ENCODE measurements at regions not wholly inside any gene's neighbourhood (a gene's known extent, or its start where the extent isn't known, plus 50 kb on each side); places are given as distances from the start of the nearest gene placed in this dataset.
"Not testable (repeated sequence)": the region's sequence is repeated elsewhere in the genome, so short reads cannot be mapped to it uniquely, and the experiment has no call there.

DNA sequence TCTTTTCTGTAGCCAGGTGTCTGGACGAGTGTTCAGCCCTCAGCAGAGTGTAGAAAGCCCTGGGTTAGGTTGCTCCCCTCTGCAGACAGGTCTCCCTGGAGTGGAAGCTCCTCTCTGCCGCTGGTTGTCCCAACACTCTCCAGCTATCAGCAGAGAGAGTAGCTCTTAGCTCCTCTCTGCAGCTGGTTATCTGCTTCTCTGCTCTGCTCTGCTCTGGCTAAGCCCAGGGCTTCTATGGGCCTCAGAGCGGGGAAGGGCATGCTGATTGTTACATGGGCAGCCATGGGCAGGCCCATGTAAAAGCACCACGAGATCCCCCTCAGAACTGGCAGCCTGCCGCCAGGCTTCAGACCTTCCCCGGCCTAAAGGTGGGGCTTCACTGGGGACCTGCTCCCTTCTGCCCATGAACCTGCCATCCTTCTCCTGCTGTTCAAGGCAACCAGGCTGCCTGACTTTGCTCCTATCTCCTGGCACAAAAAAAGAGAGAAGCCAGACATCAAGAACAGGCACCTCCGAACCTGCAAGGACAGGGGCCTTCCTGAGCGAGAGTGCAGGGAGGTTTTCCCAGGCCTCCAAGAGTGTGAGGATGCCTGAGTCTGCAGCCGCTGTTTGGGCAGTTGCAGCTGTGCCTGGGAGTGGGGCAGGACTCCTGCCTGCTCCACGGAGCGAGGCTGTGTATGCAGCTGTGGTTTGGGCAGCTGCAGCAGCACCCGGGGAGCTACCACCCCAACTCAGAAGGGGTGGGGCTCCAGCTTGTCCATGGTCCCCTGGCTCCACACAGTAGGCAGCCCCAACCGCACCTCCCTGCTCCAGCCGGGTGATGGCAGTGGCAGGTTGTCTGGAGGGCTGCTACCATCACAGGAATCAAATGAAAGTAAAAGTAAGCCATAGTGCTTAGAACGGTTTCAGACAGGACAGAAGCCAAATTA is 973.7 kb downstream of the LTN1 start:
- Histone ChIP-seq H3K9me3 (ENCODE audit: control extremely low read depth in 1 of 5, control insufficient read depth in 4 of 5, insufficient read depth in 2 of 5, low read depth in 1 of 5, low read length in 4 of 5) (no peaks in the 10 kb centered on the region), H3K36me3 (ENCODE audit: control insufficient read depth in 4 of 4, insufficient read depth in 4 of 4, low read length in 3 of 4) (no peaks in the 10 kb centered on the region), H3K27me3 (replicated peaks in 2 of 5; ENCODE audit: control insufficient read depth in 4 of 5, insufficient read depth in 5 of 5, low read length in 4 of 5) (no peaks in the 10 kb centered on the region), H3K27ac (ENCODE audit: insufficient read depth in 1 of 2, low read depth in 1 of 2, low read length in 2 of 2, poor library complexity in 1 of 2, severe bottlenecking in 2 of 2) (no peak overlapping the region), H3K4me3 (ENCODE audit: control insufficient read depth in 1 of 7, extremely low read depth in 1 of 7, insufficient read depth in 4 of 7, low read depth in 2 of 7, low read length in 6 of 7) (no peak overlapping the region), H3K4me1 (ENCODE audit: control extremely low read depth in 1 of 4, control insufficient read depth in 4 of 4, insufficient read depth in 4 of 4, low read length in 3 of 4) (no peaks in the 10 kb centered on the region)
- CTCF ChIA-PET, result no interaction called here
- DNase-seq, result no peak
- POLR2A ChIA-PET, result no interaction called here
- WGBS (ENCODE audit: insufficient coverage), result 89% methylated on average over 14 of the region's 15 CpGs

DNA sequence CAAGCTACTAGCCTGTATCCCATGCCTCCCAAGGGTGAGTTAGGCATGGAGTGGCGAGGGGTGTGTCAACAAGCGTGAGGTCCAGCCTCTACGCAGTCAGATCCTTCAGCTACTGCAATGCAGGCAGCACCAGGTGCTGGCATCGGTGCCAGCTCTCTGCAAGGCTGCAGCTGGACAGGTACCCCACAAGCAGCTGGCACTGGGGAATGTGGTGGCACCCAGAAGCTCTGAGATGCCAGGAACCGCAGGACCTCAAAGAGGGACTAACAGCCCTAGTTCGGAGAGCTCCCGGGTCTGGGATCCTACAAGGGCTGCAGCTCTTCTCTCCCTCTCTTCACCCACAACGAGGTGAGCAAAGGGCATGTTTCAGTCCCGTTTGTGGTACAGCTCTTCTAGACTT is 974.5 kb downstream of the LTN1 start:
- no peak for DNase-seq
- ChIA-PET POLR2A (no interaction called here), CTCF (no interaction called here)
- Histone ChIP-seq H3K27ac (ENCODE audit: insufficient read depth in 1 of 2, low read depth in 1 of 2, low read length in 2 of 2, poor library complexity in 1 of 2, severe bottlenecking in 2 of 2) (no peak overlapping the region), H3K36me3 (ENCODE audit: control insufficient read depth in 4 of 4, insufficient read depth in 4 of 4, low read length in 3 of 4) (no peaks in the 10 kb centered on the region), H3K4me1 (ENCODE audit: control extremely low read depth in 1 of 4, control insufficient read depth in 4 of 4, insufficient read depth in 4 of 4, low read length in 3 of 4) (no peaks in the 10 kb centered on the region), H3K27me3 (replicated peaks in 2 of 5; ENCODE audit: control insufficient read depth in 4 of 5, insufficient read depth in 5 of 5, low read length in 4 of 5) (no peaks in the 10 kb centered on the region), H3K9me3 (ENCODE audit: control extremely low read depth in 1 of 5, control insufficient read depth in 4 of 5, insufficient read depth in 2 of 5, low read depth in 1 of 5, low read length in 4 of 5) (no peaks in the 10 kb centered on the region), H3K4me3 (ENCODE audit: control insufficient read depth in 1 of 7, extremely low read depth in 1 of 7, insufficient read depth in 4 of 7, low read depth in 2 of 7, low read length in 6 of 7) (no peak overlapping the region)
- 100% methylated on average over 4 of the region's 9 CpGs for WGBS (ENCODE audit: insufficient coverage)

DNA sequence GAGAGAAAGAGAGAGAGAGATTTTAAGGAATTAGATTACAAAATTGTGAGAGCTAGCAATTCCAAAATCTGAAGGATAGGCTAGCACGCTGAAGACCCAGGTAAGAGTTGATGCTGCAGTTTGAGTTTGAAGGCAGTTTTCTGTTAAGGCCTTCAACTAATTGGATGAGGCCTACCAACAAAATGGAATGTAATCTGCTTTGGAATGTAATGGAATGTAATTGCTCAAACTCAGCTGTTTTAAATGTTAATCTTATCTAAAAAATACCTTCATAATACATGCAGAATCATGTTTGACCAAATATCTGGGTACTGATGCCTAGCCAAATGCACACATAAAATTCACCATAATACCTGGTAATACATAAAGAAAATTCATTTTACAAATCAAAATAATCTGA is 976.1 kb downstream of the LTN1 start:
- Histone ChIP-seq H3K9me3 (ENCODE audit: control extremely low read depth in 1 of 5, control insufficient read depth in 4 of 5, insufficient read depth in 2 of 5, low read depth in 1 of 5, low read length in 4 of 5) (no peaks in the 10 kb centered on the region), H3K4me1 (ENCODE audit: control extremely low read depth in 1 of 4, control insufficient read depth in 4 of 4, insufficient read depth in 4 of 4, low read length in 3 of 4) (no peaks in the 10 kb centered on the region), H3K27me3 (replicated peaks in 2 of 5; ENCODE audit: control insufficient read depth in 4 of 5, insufficient read depth in 5 of 5, low read length in 4 of 5) (no peaks in the 10 kb centered on the region), H3K4me3 (ENCODE audit: control insufficient read depth in 1 of 7, extremely low read depth in 1 of 7, insufficient read depth in 4 of 7, low read depth in 2 of 7, low read length in 6 of 7) (no peak overlapping the region), H3K27ac (ENCODE audit: insufficient read depth in 1 of 2, low read depth in 1 of 2, low read length in 2 of 2, poor library complexity in 1 of 2, severe bottlenecking in 2 of 2) (no peak overlapping the region), H3K36me3 (ENCODE audit: control insufficient read depth in 4 of 4, insufficient read depth in 4 of 4, low read length in 3 of 4) (no peaks in the 10 kb centered on the region)
- ChIA-PET POLR2A (no interaction called here), CTCF (no interaction called here)
- no peak for DNase-seq
- WGBS (ENCODE audit: insufficient coverage), result 100% methylated on average over 1 of the region's 1 CpG

DNA sequence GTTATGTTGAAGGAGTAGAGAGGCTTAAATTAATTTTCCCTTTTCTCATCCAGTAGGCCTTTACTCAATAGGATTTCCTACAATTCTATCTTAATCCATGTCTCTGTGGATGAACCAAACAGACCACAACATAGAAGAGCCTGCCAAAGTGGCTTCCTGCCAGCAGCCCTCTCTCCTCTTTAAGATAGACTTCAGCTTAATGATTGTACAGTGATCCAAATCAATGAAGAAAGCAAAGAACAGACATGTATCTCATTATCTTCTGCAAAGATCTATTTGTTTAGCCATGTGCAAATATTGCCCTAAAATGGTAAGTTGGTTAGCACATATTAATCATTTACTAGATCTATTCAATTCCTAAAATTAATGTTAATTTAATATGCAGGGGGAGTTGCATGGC is 979.6 kb downstream of the LTN1 start:
- DNase-seq; POLR2A ChIA-PET; CTCF ChIA-PET; H3K36me3 ChIP-seq (ENCODE audit: control insufficient read depth in 4 of 4, insufficient read depth in 4 of 4, low read length in 3 of 4); H3K27ac ChIP-seq (ENCODE audit: insufficient read depth in 1 of 2, low read depth in 1 of 2, low read length in 2 of 2, poor library complexity in 1 of 2, severe bottlenecking in 2 of 2); H3K4me3 ChIP-seq (ENCODE audit: control insufficient read depth in 1 of 7, extremely low read depth in 1 of 7, insufficient read depth in 4 of 7, low read depth in 2 of 7, low read length in 6 of 7); H3K27me3 ChIP-seq (replicated peaks in 2 of 5; ENCODE audit: control insufficient read depth in 4 of 5, insufficient read depth in 5 of 5, low read length in 4 of 5); H3K9me3 ChIP-seq (ENCODE audit: control extremely low read depth in 1 of 5, control insufficient read depth in 4 of 5, insufficient read depth in 2 of 5, low read depth in 1 of 5, low read length in 4 of 5); H3K4me1 ChIP-seq (ENCODE audit: control extremely low read depth in 1 of 4, control insufficient read depth in 4 of 4, insufficient read depth in 4 of 4, low read length in 3 of 4): not testable (repeated sequence)

DNA sequence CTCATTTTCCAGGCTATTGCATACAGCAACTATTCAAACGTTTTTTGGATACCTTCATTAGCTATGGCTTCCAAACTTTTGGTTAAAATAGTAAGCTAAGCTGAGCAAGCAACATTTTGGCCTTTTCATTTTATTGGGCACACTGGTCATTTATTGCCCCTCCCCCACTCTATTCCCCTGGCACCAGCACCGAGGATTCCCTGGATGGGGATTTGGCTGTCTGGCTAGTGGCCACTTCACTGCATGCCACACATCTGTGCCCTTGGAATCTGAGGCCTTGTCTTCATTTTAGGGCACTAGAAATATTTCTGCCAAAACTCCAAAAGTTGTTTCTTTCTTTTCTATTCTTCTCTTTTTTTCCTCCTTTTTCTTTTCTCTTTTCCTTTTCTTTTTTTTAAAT is 980.7 kb downstream of the LTN1 start:
- H3K36me3 ChIP-seq (ENCODE audit: control insufficient read depth in 4 of 4, insufficient read depth in 4 of 4, low read length in 3 of 4); CTCF ChIA-PET; H3K4me1 ChIP-seq (ENCODE audit: control extremely low read depth in 1 of 4, control insufficient read depth in 4 of 4, insufficient read depth in 4 of 4, low read length in 3 of 4); POLR2A ChIA-PET; H3K4me3 ChIP-seq (ENCODE audit: control insufficient read depth in 1 of 7, extremely low read depth in 1 of 7, insufficient read depth in 4 of 7, low read depth in 2 of 7, low read length in 6 of 7); H3K27me3 ChIP-seq (replicated peaks in 2 of 5; ENCODE audit: control insufficient read depth in 4 of 5, insufficient read depth in 5 of 5, low read length in 4 of 5); H3K27ac ChIP-seq (ENCODE audit: insufficient read depth in 1 of 2, low read depth in 1 of 2, low read length in 2 of 2, poor library complexity in 1 of 2, severe bottlenecking in 2 of 2); DNase-seq; H3K9me3 ChIP-seq (ENCODE audit: control extremely low read depth in 1 of 5, control insufficient read depth in 4 of 5, insufficient read depth in 2 of 5, low read depth in 1 of 5, low read length in 4 of 5): not testable (repeated sequence)
- 50% methylated on average over 1 of the region's 2 CpGs for WGBS (ENCODE audit: insufficient coverage)

DNA sequence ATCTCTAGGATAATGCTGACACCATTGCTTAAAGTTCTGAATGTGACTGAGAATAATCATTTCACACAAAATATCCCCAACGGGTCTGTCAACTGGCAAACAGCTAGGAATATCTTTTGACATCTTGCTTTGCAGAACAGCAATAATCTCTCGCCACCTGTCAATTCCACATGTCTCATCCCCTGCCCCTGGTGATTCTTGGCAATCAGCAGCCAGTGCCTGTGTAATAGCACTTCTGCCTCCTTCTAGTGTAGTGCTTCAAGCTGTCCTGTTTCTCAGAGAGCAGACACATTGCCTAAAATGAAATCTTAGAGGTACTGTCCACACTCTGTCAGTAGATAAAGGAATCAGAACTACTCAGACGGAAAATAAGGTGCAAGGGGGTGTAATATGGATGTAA is 984.4 kb downstream of the LTN1 start:
- CTCF ChIA-PET; H3K4me3 ChIP-seq (ENCODE audit: control insufficient read depth in 1 of 7, extremely low read depth in 1 of 7, insufficient read depth in 4 of 7, low read depth in 2 of 7, low read length in 6 of 7); H3K27ac ChIP-seq (ENCODE audit: insufficient read depth in 1 of 2, low read depth in 1 of 2, low read length in 2 of 2, poor library complexity in 1 of 2, severe bottlenecking in 2 of 2); H3K9me3 ChIP-seq (ENCODE audit: control extremely low read depth in 1 of 5, control insufficient read depth in 4 of 5, insufficient read depth in 2 of 5, low read depth in 1 of 5, low read length in 4 of 5); H3K36me3 ChIP-seq (ENCODE audit: control insufficient read depth in 4 of 4, insufficient read depth in 4 of 4, low read length in 3 of 4); H3K4me1 ChIP-seq (ENCODE audit: control extremely low read depth in 1 of 4, control insufficient read depth in 4 of 4, insufficient read depth in 4 of 4, low read length in 3 of 4); DNase-seq; H3K27me3 ChIP-seq (replicated peaks in 2 of 5; ENCODE audit: control insufficient read depth in 4 of 5, insufficient read depth in 5 of 5, low read length in 4 of 5); POLR2A ChIA-PET: not testable (repeated sequence)
- WGBS (ENCODE audit: insufficient coverage), result 88% methylated on average over 2 of the region's 3 CpGs

DNA sequence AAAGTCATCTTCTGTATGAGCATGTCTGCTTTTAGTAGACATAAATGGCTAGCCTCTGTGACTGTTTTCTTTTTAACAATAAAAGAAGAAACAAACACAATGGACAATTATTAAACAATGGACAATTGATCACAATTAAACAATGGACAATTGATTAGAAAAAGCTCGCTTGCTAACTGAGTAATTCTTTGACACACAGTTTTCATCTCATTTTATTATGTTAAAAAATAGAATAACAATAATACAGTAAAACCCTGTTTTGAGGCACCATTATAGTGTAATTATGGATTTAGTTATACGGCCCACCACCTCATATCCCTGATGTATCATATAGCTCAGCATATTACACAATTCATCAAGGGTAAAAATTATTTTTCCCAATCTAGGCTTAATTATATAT is 989.0 kb downstream of the LTN1 start:
- H3K9me3 ChIP-seq (ENCODE audit: control extremely low read depth in 1 of 5, control insufficient read depth in 4 of 5, insufficient read depth in 2 of 5, low read depth in 1 of 5, low read length in 4 of 5); H3K36me3 ChIP-seq (ENCODE audit: control insufficient read depth in 4 of 4, insufficient read depth in 4 of 4, low read length in 3 of 4); DNase-seq; H3K4me1 ChIP-seq (ENCODE audit: control extremely low read depth in 1 of 4, control insufficient read depth in 4 of 4, insufficient read depth in 4 of 4, low read length in 3 of 4); H3K4me3 ChIP-seq (ENCODE audit: control insufficient read depth in 1 of 7, extremely low read depth in 1 of 7, insufficient read depth in 4 of 7, low read depth in 2 of 7, low read length in 6 of 7); POLR2A ChIA-PET; H3K27me3 ChIP-seq (replicated peaks in 2 of 5; ENCODE audit: control insufficient read depth in 4 of 5, insufficient read depth in 5 of 5, low read length in 4 of 5); CTCF ChIA-PET; H3K27ac ChIP-seq (ENCODE audit: insufficient read depth in 1 of 2, low read depth in 1 of 2, low read length in 2 of 2, poor library complexity in 1 of 2, severe bottlenecking in 2 of 2): not testable (repeated sequence)
- WGBS (ENCODE audit: insufficient coverage), result no CpG with 5 or more reads among the region's 2 CpGs

Measured in common myeloid progenitor, CD34-positive (primary cell).